ENCODE measurements at regions not wholly inside any gene's neighbourhood (a gene's known extent, or its start where the extent isn't known, plus 50 kb on each side); places are given as distances from the start of the nearest gene placed in this dataset.

DNA sequence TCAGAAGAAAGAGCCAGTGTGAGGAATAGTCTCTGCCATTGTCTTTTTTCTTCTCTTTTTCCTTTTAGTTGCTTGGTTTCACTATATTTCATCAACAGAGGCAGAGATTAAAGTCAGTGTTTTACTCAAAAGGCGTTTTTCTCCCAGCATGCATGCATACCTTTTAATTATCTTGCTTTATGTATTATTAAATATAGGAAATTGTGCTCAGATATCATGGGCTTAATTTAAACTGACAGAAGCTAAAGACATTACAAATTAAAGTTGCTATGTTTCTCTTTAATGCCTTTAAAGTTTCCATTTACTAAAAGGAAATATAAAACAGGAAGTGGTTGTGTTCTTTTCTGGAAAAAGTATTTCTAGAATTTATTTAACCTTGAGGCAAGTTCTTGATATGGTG, 223.3 kb upstream of the ATP5MC3 start:
- no peaks in the 10 kb centered on the region for H3K27me3 ChIP-seq
- H3K36me3 ChIP-seq = no peaks in the 10 kb centered on the region
- H3K4me1 ChIP-seq = no peaks in the 10 kb centered on the region
- no peak overlapping the region for H3K4me3 ChIP-seq
- TF ChIP-seq CTCF (IDR thresholded peaks at IDR 0.05) = no peak
- H3K9me3 ChIP-seq = no peaks in the 10 kb centered on the region
- intact Hi-C loops (cut with DNase I; ENCODE audit: low total_unique reads) = no loop called here
- no peak overlapping the region for H3K27ac ChIP-seq
- DNase-seq = no peak

DNA sequence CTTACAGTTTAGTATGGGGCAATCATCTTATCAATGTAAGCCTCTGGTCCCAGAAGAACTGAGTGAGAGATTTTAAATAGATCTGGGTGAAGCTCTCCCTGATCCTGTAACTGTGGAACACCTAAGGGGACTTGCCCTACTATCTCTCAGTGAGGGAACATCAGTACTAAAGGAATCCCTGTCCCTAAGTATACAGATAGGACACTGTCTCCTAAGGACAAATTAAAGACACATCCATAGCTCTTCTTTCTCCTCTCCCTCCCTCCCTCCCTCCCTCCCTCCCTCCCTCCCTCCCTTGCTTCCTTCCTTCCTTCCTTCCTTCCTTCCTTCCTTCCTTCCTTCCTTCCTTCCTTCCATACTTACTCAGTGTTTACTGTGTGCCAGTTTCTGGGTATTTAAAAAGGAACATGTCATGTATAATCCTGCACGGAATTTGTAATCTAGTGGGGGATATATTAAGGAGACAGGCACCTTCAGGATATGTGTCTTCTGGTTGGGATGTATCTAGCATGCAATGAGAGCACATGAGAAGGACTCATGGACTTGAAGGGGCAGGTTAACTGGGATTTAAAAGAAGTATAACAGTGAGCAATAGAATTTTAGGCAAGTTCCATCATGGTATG, 222.2 kb upstream of the ATP5MC3 start:
- Histone ChIP-seq H3K27me3 (no peaks in the 10 kb centered on the region), H3K9me3 (no peaks in the 10 kb centered on the region), H3K27ac (no peak overlapping the region), H3K4me1 (no peaks in the 10 kb centered on the region), H3K4me3 (no peak overlapping the region), H3K36me3 (no peaks in the 10 kb centered on the region)
- TF ChIP-seq CTCF (IDR thresholded peaks at IDR 0.05) = no peak
- no peak for DNase-seq
- intact Hi-C loops (cut with DNase I; ENCODE audit: low total_unique reads) = no loop called here

- H3K4me1 ChIP-seq = no peaks in the 10 kb centered on the region
- H3K27me3 ChIP-seq = peaks cover 0 to 2% of the 10 kb centered on the region in 2 donors
- TF ChIP-seq CTCF (IDR thresholded peaks at IDR 0.05) = no peak
- intact Hi-C loops (cut with DNase I; ENCODE audit: low total_unique reads) = no loop called here
- no peaks in the 10 kb centered on the region for H3K9me3 ChIP-seq
- H3K27ac ChIP-seq = no peak overlapping the region
- H3K36me3 ChIP-seq = no peaks in the 10 kb centered on the region
- no peak overlapping the region for H3K4me3 ChIP-seq
- DNase-seq = no peak
Measured at GRCh38 chr2:175402571-175402970, 221.1 kb upstream of the ATP5MC3 start.

DNA sequence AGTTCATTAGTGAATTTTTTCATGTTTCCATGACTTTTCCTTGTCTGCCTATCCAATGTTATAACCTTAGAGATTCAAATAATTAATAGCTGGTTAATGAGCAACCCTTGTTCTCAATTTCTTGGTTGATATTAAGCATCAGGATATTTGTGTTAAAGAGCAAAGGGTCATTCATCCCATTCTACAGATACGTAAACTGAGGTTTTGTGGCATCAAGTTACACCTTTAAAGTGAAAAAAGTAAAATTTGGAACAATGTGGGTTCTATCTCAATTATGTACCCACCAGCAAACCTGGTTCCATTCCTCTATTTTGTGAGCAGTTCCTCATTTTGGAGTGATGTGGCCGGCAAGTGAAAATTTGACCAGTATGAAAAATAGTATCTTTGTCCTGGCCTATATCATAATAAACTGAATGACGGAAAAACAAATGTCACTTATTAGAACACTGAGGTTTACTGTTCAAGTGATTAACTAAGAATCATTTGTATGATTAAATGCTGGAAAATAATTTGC, 220.5 kb upstream of the ATP5MC3 start:
- Histone ChIP-seq H3K27me3 (peaks cover 0 to 2% of the 10 kb centered on the region in 2 donors), H3K4me3 (no peak overlapping the region), H3K27ac (no peak overlapping the region), H3K4me1 (no peaks in the 10 kb centered on the region), H3K9me3 (no peaks in the 10 kb centered on the region), H3K36me3 (no peaks in the 10 kb centered on the region)
- no peak for TF ChIP-seq CTCF (IDR thresholded peaks at IDR 0.05)
- intact Hi-C loops (cut with DNase I; ENCODE audit: low total_unique reads) = no loop called here
- no peak for DNase-seq

DNA sequence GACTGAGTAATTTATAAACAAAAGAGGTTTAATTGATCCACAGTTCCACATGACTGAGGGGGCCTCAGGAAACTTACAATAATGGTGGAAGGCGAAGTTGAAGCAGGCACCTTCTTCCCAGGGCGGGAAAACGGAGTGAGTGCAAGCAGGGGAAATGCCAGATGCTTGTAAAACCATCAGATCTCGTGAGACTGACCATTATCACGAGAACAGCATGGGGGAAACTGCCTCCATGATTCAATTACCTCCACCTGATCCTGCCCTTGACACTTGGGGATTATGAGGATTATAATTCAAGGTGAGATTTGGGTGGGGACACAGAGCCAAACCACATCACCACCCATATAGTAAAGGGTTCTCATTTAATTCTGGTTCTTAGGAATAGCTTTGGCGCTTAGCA, 219.5 kb upstream of the ATP5MC3 start:
- H3K27ac ChIP-seq = no peak overlapping the region
- no peaks in the 10 kb centered on the region for H3K4me1 ChIP-seq
- no peak for TF ChIP-seq CTCF (IDR thresholded peaks at IDR 0.05)
- H3K4me3 ChIP-seq = no peak overlapping the region
- peaks cover 0 to 2% of the 10 kb centered on the region in 2 donors for H3K27me3 ChIP-seq
- intact Hi-C loops (cut with DNase I; ENCODE audit: low total_unique reads) = no loop called here
- no peak for DNase-seq
- no peaks in the 10 kb centered on the region for H3K9me3 ChIP-seq
- H3K36me3 ChIP-seq = no peaks in the 10 kb centered on the region

DNA sequence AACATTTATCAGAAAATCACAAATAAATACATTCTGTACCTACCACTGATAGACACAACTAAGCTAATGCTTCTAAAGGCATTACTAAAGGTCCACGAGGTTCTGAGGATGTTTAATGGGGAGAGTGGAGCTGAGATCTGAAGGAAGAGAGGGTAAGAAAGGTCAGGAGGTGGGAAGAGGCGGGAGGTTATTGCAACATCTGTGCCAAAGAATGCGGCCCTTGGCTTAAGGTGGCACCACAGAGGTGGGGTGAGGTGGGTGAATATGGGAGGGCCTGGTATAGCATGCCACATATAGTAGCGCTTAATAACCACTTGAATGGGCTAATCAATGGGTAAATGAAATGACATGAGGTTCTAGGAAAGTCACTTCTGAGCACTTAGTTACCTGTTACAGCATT, 217.8 kb upstream of the ATP5MC3 start:
- Histone ChIP-seq H3K27me3 (peaks cover 0 to 2% of the 10 kb centered on the region in 2 donors), H3K9me3 (no peaks in the 10 kb centered on the region), H3K4me3 (no peak overlapping the region), H3K27ac (no peak overlapping the region), H3K4me1 (no peaks in the 10 kb centered on the region), H3K36me3 (no peaks in the 10 kb centered on the region)
- no peak for DNase-seq
- intact Hi-C loops (cut with DNase I; ENCODE audit: low total_unique reads) = no loop called here
- no peak for TF ChIP-seq CTCF (IDR thresholded peaks at IDR 0.05)

All from tibial artery (tissue), 4 donors.